Caco-2 (cell line): ENCODE measurements at regions not wholly inside any gene's neighbourhood (a gene's known extent, or its start where the extent isn't known, plus 50 kb on each side); places are given as distances from the start of the nearest gene placed in this dataset.
"Not testable (repeated sequence)": the region's sequence is repeated elsewhere in the genome, so short reads cannot be mapped to it uniquely, and the experiment has no call there.

ENCODE experiments used
- BruUV-seq: library from RNA; stranded (reverse); fragments of 400-500 nt; replicated peaks from 2 replicates; lab custom pipeline; 2021; lab: Mats Ljungman, UMichigan
- CTCF ChIA-PET: fragments of 300-600 bp; sonication (Branson Sonifier 250); formaldehyde crosslinking; loops from one replicate; lab custom pipeline; 2022; ENCODE audit warnings: antibody characterized with exemption; lab: Charles Lee
- POLR2A ChIA-PET: fragments of 300-600 bp; sonication (Branson Sonifier 250); formaldehyde crosslinking; loops from one replicate; lab custom pipeline; 2022; ENCODE audit warnings: antibody characterized with exemption; lab: Charles Lee
- DNase-seq, 2 experiments: peaks; one replicate each; pipeline versions ENCODE4 v3.0.0 to v3.0.0-alpha.2; 2020 to 2022
- H3K27me3 ChIP-seq: replicated peaks from 2 replicates; pipeline ENCODE4 v1.6.0; 2011; ENCODE audit warnings: low read length; ENCODE audit not compliant: control insufficient read depth, insufficient read depth
- H3K36me3 ChIP-seq: 2 replicates; pipeline ENCODE4 v1.5.1; 2011; ENCODE audit warnings: low read length; ENCODE audit not compliant: control insufficient read depth, insufficient read depth
- H3K4me1 ChIP-seq: fragments of 250-450 bp; sonication (Bioruptor Pico); 2 replicates; pipeline ENCODE4 v1.5.1; 2020; ENCODE audit warnings: mild to moderate bottlenecking
- H3K4me3 ChIP-seq: 2 replicates; pipeline ENCODE4 v1.5.1; 2011; ENCODE audit warnings: low read depth, mild to moderate bottlenecking, control low read depth, low read length
- H3K9me3 ChIP-seq: fragments of 250-450 bp; sonication (Bioruptor Pico); 2 replicates; pipeline ENCODE4 v1.5.1; 2020; ENCODE audit warnings: mild to moderate bottlenecking, moderate library complexity
- H3K27ac Mint-ChIP-seq: one replicate; pipeline ENCODE4 v1.8.0; 2022; ENCODE audit warnings: mixed read lengths; ENCODE audit not compliant: unreplicated experiment
- H3K27me3 Mint-ChIP-seq: one replicate; pipeline ENCODE4 v1.8.0; 2022; ENCODE audit warnings: mixed read lengths; ENCODE audit not compliant: insufficient read depth, unreplicated experiment
- H3K36me3 Mint-ChIP-seq: one replicate; pipeline ENCODE4 v1.8.0; 2022; ENCODE audit warnings: mild to moderate bottlenecking, mixed read lengths; ENCODE audit not compliant: insufficient read depth, unreplicated experiment
- H3K4me1 Mint-ChIP-seq: one replicate; pipeline ENCODE4 v1.8.0; 2022; ENCODE audit warnings: low read depth, mixed read lengths; ENCODE audit not compliant: unreplicated experiment
- H3K4me3 Mint-ChIP-seq: one replicate; pipeline ENCODE4 v1.8.0; 2022; ENCODE audit warnings: mild to moderate bottlenecking, moderate library complexity, mixed read lengths; ENCODE audit not compliant: unreplicated experiment
- H3K9me3 Mint-ChIP-seq: one replicate; pipeline ENCODE4 v1.8.0; 2022; ENCODE audit warnings: mixed read lengths; ENCODE audit not compliant: unreplicated experiment
- CTCF ChIP-seq, 2 experiments: fragments of 200-600 bp in 1 of 2; IDR thresholded peaks; 1 replicate in 1 of 2; 2 replicates in 1 of 2; pipeline versions ENCODE4 v1.5.1 to v1.8.0; 2011 to 2022; ENCODE audit warnings: antibody characterized with exemption in 1 of 2, control low read depth in 1 of 2, inconsistent platforms in 1 of 2, low read depth in 1 of 2, low read length in 1 of 2, mild to moderate bottlenecking in 1 of 2, moderate library complexity in 1 of 2; ENCODE audit not compliant: insufficient read depth in 1 of 2, severe bottlenecking in 1 of 2, unreplicated experiment in 1 of 2
- intact Hi-C: fragments of 100-400 bp; cut with micrococcal nuclease; formaldehyde crosslinking; loops from one replicate; pipeline ENCODE4 v1.10.0; 2022; ENCODE audit not compliant: unreplicated experiment

- H3K9me3 ChIP-seq, H3K4me3 Mint-ChIP-seq, H3K27me3 Mint-ChIP-seq, H3K4me1 Mint-ChIP-seq, H3K27ac Mint-ChIP-seq, H3K36me3 Mint-ChIP-seq, H3K36me3 ChIP-seq, intact Hi-C loops, H3K4me1 ChIP-seq, H3K27me3 ChIP-seq, H3K4me3 ChIP-seq, POLR2A ChIA-PET, DNase-seq, H3K9me3 Mint-ChIP-seq, BruUV-seq, CTCF ChIA-PET: not testable (repeated sequence)
Observed at GRCh38 chr9:6101725-6102124, 86.3 kb upstream of the RANBP6 start.

GRCh38 chr9:6099346-6099745, 83.9 kb upstream of the RANBP6 start:
- not testable (repeated sequence) for H3K4me3 ChIP-seq, H3K4me1 Mint-ChIP-seq

GRCh38 chr9:6098431-6098830, 83.0 kb upstream of the RANBP6 start:
- Mint-ChIP-seq H3K9me3 (no peaks in the 10 kb centered on the region), H3K27ac (no peak overlapping the region), H3K4me1 (no peaks in the 10 kb centered on the region), H3K4me3 (no peak overlapping the region), H3K27me3 (no peaks in the 10 kb centered on the region), H3K36me3 (no peaks in the 10 kb centered on the region)
- intact Hi-C loops: no loop called here
- no peaks in the 10 kb centered on the region for H3K4me1 ChIP-seq
- CTCF ChIA-PET: no interaction called here
- H3K4me3 ChIP-seq: no peak overlapping the region
- POLR2A ChIA-PET: no interaction called here
- no peaks in the 10 kb centered on the region for H3K27me3 ChIP-seq
- no peaks in the 10 kb centered on the region for H3K9me3 ChIP-seq
- H3K36me3 ChIP-seq: no peaks in the 10 kb centered on the region
- no peak for DNase-seq
- BruUV-seq: no TSS peak
- TF ChIP-seq CTCF (IDR thresholded peaks at IDR 0.05; ENCODE audit: insufficient read depth in 1 of 2, low read depth in 1 of 2, low read length in 1 of 2, severe bottlenecking in 1 of 2, unreplicated experiment in 1 of 2): no peak

More at GRCh38 chr9:6099346-6099745, 83.9 kb upstream of the RANBP6 start:
- H3K4me1 ChIP-seq, H3K27ac Mint-ChIP-seq, H3K36me3 ChIP-seq, intact Hi-C loops, H3K36me3 Mint-ChIP-seq, H3K9me3 ChIP-seq, H3K4me3 Mint-ChIP-seq, H3K9me3 Mint-ChIP-seq, DNase-seq, H3K27me3 Mint-ChIP-seq, H3K27me3 ChIP-seq, BruUV-seq, POLR2A ChIA-PET: not testable (repeated sequence)
- CTCF ChIA-PET: interaction anchor here (0.6 kb wide), 1 partner anchor 355 kb away, joined by 3 read pairs; no protein-coding TSS in a partner anchor

- Mint-ChIP-seq H3K9me3 (no peaks in the 10 kb centered on the region), H3K4me1 (no peaks in the 10 kb centered on the region), H3K27me3 (peaks cover 3% of the 10 kb centered on the region), H3K27ac (no peak overlapping the region), H3K4me3 (no peak overlapping the region), H3K36me3 (no peaks in the 10 kb centered on the region)
- ChIA-PET CTCF (no interaction called here), POLR2A (no interaction called here)
- no TSS peak for BruUV-seq
- no peak for TF ChIP-seq CTCF (IDR thresholded peaks at IDR 0.05; ENCODE audit: insufficient read depth in 1 of 2, low read depth in 1 of 2, low read length in 1 of 2, severe bottlenecking in 1 of 2, unreplicated experiment in 1 of 2)
- no peak for DNase-seq
- H3K4me3 ChIP-seq: no peak overlapping the region
- no peaks in the 10 kb centered on the region for H3K4me1 ChIP-seq
- H3K27me3 ChIP-seq: no peaks in the 10 kb centered on the region
- intact Hi-C loops: no loop called here
- H3K36me3 ChIP-seq: no peaks in the 10 kb centered on the region
- H3K9me3 ChIP-seq: no peaks in the 10 kb centered on the region
Observed at GRCh38 chr9:6096821-6097220, 81.4 kb upstream of the RANBP6 start.
